HG03095 (cell line): ENCODE measurements at regions not wholly inside any gene's neighbourhood (a gene's known extent, or its start where the extent isn't known, plus 50 kb on each side); places are given as distances from the start of the nearest gene placed in this dataset.

Source experiments
- ATAC-seq: cut with Tn5 transposase; IDR thresholded peaks from one replicate; pipeline ENCODE4 v1.9.1; 2021; ENCODE audit warnings: moderate library complexity; ENCODE audit not compliant: unreplicated experiment

- ATAC-seq = no peak
Measured at GRCh38 chr3:35500641-35501350, 138.5 kb upstream of the ARPP21 start.

DNA sequence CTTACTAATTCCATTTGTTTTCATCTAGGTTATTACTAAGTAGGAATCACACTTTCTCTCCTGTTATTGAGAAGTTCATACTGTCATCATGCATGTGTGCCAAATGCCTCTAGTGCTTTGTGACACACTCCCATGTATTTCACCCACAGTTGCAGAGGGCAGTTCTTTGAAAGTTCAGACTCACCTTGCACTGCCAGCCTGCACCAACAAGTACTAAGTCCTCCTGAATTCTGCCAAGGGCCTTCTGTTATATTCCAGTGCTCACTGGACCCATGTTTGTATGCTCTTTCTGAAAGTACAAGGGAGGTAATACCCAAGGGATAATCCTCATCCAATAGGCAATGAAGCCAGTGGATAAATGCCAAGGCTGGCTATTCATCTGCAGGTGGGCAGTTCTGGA lies 136.6 kb upstream of the ARPP21 start:
- ATAC-seq = no peak

DNA sequence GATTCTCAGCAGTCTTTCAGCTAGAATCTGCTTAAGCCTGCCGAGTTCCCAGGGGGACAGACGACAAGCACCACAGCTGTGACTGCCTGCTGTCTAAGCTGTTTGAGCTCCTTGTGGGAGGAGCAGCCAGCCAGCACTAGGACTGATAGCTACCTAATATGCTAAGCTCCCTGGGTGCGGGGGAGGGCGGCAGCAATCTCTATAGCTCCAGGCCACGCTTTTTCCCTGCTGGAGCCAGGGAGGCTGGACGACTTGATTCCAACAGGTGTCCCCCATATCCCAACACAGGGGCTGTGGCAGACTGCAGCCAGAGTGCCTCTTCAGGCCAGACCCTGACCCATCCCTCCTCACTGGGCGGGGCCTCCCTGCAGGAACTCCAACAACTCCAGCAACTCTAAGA lies 134.1 kb upstream of the ARPP21 start:
- no peak for ATAC-seq

GRCh38 chr3:35505772-35506171 lies 133.6 kb upstream of the ARPP21 start:
- ATAC-seq = no peak

DNA sequence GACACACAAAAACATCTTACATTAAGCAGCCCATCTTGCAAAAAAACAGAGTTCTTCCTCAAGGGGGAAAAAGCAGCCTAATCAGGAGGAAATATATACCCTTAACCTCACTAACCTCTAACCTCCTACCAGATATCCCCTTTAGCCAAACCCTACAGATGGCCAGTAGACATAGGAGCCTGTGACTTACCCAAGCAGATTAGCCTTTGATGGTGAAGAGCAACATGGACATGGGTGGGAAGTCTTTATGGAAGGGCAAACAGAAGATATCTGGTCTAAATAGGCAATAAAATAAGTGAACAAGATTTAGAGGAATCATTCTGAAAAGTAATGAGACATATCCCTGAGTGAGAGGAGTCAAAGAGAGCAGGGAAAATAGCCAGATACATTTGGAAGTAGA lies 119.4 kb upstream of the ARPP21 start:
- ATAC-seq = no peak

- no peak for ATAC-seq
Measured at GRCh38 chr3:35521196-35521595, 118.1 kb upstream of the ARPP21 start.

GRCh38 chr3:35522450-35522849 lies 116.9 kb upstream of the ARPP21 start:
- no peak for ATAC-seq

GRCh38 chr3:35523074-35523473 lies 116.3 kb upstream of the ARPP21 start:
- no peak for ATAC-seq

- ATAC-seq = no peak
Measured at GRCh38 chr3:35523838-35524237, 115.5 kb upstream of the ARPP21 start.

GRCh38 chr3:35524856-35525255 lies 114.5 kb upstream of the ARPP21 start:
- ATAC-seq = no peak

DNA sequence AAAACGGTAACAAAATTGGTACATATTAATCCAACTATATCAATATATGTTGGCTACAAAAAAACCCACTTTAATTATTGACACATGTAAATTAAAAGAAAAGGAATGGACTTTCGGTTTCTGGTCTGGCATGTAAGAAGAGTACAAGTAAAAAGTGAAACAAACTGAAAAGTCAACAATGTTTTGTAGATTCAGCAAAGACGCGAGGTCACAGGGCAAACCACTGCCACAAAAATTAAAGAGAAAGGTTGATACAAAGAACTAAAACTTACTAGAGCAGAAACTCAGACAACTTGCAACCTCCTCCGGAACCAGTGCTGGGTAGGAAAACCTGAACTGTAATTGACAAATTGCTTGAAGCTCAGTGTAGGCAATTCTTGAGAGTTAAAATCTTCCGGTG lies 110.6 kb upstream of the ARPP21 start:
- ATAC-seq = no peak

- no peak for ATAC-seq
Measured at GRCh38 chr3:35529337-35529736, 110.0 kb upstream of the ARPP21 start.

- ATAC-seq = no peak
Measured at GRCh38 chr3:35537265-35537664, 102.1 kb upstream of the ARPP21 start.

DNA sequence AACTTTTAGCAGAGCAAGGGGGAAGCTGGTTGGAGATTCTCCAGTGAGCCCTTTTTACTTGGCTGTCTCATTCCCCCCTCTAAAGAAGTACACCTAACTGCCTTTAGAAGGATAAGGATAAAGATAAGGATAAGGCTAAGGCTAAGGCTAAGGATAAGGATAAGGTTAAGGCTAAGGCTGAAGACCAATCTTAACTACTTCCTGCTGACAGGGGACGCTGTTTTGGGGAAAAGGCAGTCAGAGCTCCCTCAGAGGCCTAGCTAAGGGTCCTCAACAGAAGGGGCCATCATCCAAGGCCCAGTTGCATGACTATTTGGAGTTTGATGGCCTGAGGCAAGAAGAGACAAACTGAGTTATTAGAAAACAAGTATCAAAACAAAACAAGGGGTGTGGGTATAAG lies 94.3 kb upstream of the ARPP21 start:
- no peak for ATAC-seq

DNA sequence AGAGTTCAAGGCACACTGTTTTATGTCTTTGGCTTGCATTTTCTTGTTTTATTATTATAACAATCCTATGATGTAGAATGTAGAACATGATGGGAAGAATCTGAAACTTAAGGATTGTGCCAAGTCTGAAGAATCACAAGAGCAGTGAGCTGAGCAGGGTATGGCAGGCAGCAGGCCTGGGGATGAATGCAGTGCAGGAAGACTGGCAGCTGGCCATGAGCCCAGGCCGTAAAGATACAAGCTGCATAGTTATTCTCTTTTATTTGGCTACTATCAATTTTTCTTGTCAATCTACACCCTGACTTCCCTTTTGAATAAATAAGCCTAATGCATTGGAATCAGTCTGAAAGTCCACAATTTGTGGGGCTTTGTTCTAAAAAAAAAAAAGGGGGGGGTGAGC lies 89.6 kb upstream of the ARPP21 start:
- no peak for ATAC-seq

DNA sequence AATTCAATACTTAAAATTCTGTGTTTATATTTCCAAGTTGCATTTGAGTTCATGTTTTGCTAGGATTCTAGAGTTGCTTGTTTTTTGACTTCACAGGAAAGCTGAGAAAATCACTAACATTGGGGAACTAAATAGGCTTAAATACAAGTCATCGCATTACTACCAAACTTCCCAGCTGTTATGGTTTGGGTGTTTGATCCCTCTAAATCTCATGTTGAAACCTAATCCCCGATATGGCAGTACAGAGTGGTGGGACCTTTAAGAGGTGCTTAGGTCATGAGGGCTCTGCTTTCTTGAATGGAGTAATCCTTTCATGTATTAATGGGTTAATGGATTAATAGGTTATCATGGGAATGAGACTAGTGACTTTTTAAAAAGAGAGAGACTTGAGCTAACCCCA lies 77.2 kb upstream of the ARPP21 start:
- ATAC-seq = no peak

GRCh38 chr3:35565048-35565447 lies 74.3 kb upstream of the ARPP21 start:
- no peak for ATAC-seq
